ENCODE measurements at regions not wholly inside any gene's neighbourhood (a gene's known extent, or its start where the extent isn't known, plus 50 kb on each side); places are given as distances from the start of the nearest gene placed in this dataset.

DNA sequence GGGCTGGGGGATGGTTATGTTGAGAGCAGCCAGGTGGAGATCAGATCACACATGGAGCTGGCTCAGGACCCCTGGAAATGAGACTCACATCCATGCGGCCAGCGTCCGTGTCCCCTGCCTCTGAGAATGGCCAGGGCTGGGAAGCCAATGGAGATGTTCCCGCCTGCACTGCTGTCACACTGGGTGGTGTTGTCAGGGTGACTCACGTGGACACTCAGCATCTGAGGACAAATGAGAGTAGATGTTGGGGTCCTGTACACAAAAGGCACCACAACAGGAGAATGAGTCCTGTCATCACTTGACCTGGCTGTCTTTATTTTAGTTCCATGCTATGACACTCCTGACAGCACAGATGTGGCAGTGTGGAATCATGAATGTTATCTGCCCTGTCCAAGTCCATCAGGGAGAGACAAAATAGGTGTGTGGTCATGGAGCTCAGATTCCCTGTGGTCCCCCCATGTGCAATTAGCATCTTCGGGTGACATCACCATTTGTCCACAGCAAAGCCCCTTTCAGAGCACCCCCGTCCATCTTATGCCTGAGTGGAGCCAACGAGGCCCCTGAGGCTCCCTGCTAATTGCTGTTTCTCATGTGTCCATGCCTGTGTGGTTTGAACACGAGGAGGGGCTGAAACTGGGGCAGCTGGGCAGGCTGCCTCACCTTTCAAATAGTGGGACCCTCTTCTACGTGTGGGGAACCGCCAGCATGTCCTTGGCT, 393.5 kb downstream of the AACS start:
- DNase-seq = no peak
- no peak overlapping the region for H3K27ac ChIP-seq
- H3K4me3 ChIP-seq = no peak overlapping the region
- H3K27me3 ChIP-seq = peaks cover 0 to 6% (median 0%) of the 10 kb centered on the region in 3 donors
- intact Hi-C loops (cut with DNase I; ENCODE audit: low total_unique reads) = no loop called here
- H3K9me3 ChIP-seq = no peaks in the 10 kb centered on the region
- H3K4me1 ChIP-seq = no peaks in the 10 kb centered on the region
- no peak for TF ChIP-seq EP300 (IDR thresholded peaks at IDR 0.05)
- TF ChIP-seq CTCF (IDR thresholded peaks at IDR 0.05) = no peak
- no peak for TF ChIP-seq POLR2A (IDR thresholded peaks at IDR 0.05)
- WGBS, 5 donors = 72 to 77% (median 75%) methylated on average over 5 to 11 of the region's 11 CpGs
- no peaks in the 10 kb centered on the region for H3K36me3 ChIP-seq

- 80 to 83% (median 83%) methylated on average over 5 of the region's 5 CpGs for WGBS, 5 donors
- H3K4me1 ChIP-seq = no peaks in the 10 kb centered on the region
- H3K4me3 ChIP-seq = no peak overlapping the region
- H3K27me3 ChIP-seq = peaks cover 0 to 6% (median 0%) of the 10 kb centered on the region in 3 donors
- intact Hi-C loops (cut with DNase I; ENCODE audit: low total_unique reads) = no loop called here
- no peaks in the 10 kb centered on the region for H3K36me3 ChIP-seq
- TF ChIP-seq EP300 (IDR thresholded peaks at IDR 0.05) (no peak), POLR2A (IDR thresholded peaks at IDR 0.05) (no peak), POLR2AphosphoS5 (IDR thresholded peaks at IDR 0.05) (no peak), CTCF (IDR thresholded peaks at IDR 0.05) (no peak)
- H3K27ac ChIP-seq = no peak overlapping the region
- no peak for DNase-seq
- H3K9me3 ChIP-seq = no peaks in the 10 kb centered on the region
Measured at GRCh38 chr12:125461831-125462230, 396.6 kb downstream of the AACS start.

GRCh38 chr12:125463386-125463785, 398.2 kb downstream of the AACS start:
- Histone ChIP-seq H3K4me1 (no peaks in the 10 kb centered on the region), H3K27me3 (no peaks in the 10 kb centered on the region), H3K27ac (no peak overlapping the region), H3K36me3 (no peaks in the 10 kb centered on the region), H3K4me3 (no peak overlapping the region), H3K9me3 (no peaks in the 10 kb centered on the region)
- intact Hi-C loops (cut with DNase I; ENCODE audit: low total_unique reads) = no loop called here
- DNase-seq = no peak
- no peak for TF ChIP-seq POLR2A (IDR thresholded peaks at IDR 0.05)
- no peak for TF ChIP-seq CTCF (IDR thresholded peaks at IDR 0.05)
- TF ChIP-seq EP300 (IDR thresholded peaks at IDR 0.05) = no peak
- no peak for TF ChIP-seq POLR2AphosphoS5 (IDR thresholded peaks at IDR 0.05)
- WGBS, 5 donors = 68 to 81% (median 71%) methylated on average over 2 of the region's 2 CpGs

DNA sequence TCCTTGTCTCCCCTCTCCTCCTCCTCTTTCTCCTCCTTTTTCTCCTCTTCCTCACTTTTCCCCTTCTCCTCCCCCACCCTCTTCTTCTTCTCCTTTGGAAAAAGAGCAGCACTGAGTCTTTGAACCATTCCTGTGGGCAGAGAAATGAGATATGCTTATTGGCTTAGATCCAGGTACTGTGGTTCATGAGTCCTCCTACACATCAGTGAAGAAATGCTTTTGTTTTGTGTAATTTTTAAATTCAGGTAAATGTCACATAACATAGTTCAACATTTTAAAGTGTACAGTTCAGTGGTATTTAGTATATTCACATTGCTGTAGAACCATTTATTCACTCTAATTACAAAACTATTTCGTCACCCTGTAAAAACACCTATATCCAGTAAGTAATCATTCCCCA, 402.1 kb downstream of the AACS start:
- Histone ChIP-seq H3K4me3 (no peak overlapping the region), H3K36me3 (no peaks in the 10 kb centered on the region), H3K4me1 (no peaks in the 10 kb centered on the region), H3K9me3 (no peaks in the 10 kb centered on the region), H3K27ac (no peak overlapping the region), H3K27me3 (no peaks in the 10 kb centered on the region)
- TF ChIP-seq POLR2AphosphoS5 (IDR thresholded peaks at IDR 0.05) (no peak), CTCF (IDR thresholded peaks at IDR 0.05) (no peak), EP300 (IDR thresholded peaks at IDR 0.05) (no peak), POLR2A (IDR thresholded peaks at IDR 0.05) (no peak)
- 78 to 94% (median 85%) methylated on average over 1 of the region's 1 CpG for WGBS, 5 donors
- DNase-seq = no peak
- intact Hi-C loops (cut with DNase I; ENCODE audit: low total_unique reads) = no loop called here

All from stomach (tissue), 8 donors.